HCT116 (cell line): ENCODE measurements at regions not wholly inside any gene's neighbourhood (a gene's known extent, or its start where the extent isn't known, plus 50 kb on each side); places are given as distances from the start of the nearest gene placed in this dataset.

Experiments used
- ELF1 ChIP-seq: IDR thresholded peaks from 2 replicates; pipeline ENCODE4 v1.6.1; 2012; ENCODE audit warnings: low read depth, borderline replicate concordance
- EZH2phosphoT487 ChIP-seq: fragments of 200-600 bp; IDR thresholded peaks from 2 replicates; pipeline ENCODE4 v1.6.1; 2018; ENCODE audit warnings: antibody characterized with exemption, borderline replicate concordance
- POLR2A ChIP-seq: IDR thresholded peaks from 2 replicates; pipeline ENCODE4 v1.7.0; 2011; ENCODE audit warnings: borderline replicate concordance; ENCODE audit not compliant: insufficient read depth, insufficient read length; ENCODE audit errors: extremely low read depth
- TF ChIP-seq, protein P1 (sequence below), 3 experiments: fragments of 200-600 bp in 1 of 3; sonication (generic) in 1 of 3; IDR thresholded peaks in 2 of 3; conservative IDR thresholded peaks in 1 of 3; 2 replicates each; pipeline ENCODE4 v1.5.1; 2012 to 2017; ENCODE audit warnings: low read depth in 2 of 3, low read length in 2 of 3, antibody characterized with exemption in 1 of 3, borderline replicate concordance in 1 of 3, control low read depth in 1 of 3, mild to moderate bottlenecking in 1 of 3, mixed read lengths in 1 of 3, mixed run types in 1 of 3, moderate library complexity in 1 of 3; ENCODE audit not compliant: insufficient read depth in 1 of 3

DNA sequence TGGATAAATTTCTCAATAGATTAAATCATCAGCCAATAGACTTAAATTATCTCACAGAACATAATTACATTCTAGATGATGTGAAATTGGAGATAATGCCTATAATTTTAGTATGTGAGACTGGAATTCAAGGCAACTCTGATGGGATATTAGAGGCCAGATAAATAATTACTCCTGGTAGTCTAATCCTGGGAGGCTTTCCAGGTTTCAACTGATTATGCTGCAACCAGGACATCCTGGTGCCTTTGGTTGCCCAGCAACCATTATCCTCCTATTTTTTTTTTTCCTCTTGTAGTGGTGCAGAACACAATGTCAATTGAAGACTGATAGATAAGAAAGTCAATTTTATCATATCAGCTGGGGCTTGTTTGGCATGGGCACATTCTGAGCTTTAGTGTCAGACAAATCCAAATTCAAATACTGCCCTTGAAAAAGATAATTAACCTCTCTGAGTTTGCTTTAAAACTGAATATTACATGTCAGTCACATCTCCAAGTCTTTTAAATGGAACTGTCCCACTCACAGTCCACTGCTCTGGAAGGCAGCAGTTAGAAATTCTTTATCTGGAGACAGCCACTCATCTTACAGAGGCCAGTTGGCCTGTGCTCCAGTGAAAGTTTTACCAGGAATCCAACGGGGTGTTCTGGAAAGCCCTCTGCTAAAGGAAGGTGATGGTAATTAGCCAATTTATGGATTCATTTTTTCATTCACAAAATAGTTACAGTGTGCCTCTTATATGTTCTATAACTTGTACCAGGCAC lies 95.3 kb upstream of the GUCY1A1 start:
- TF ChIP-seq POLR2A: no peak
- no peak for TF ChIP-seq EZH2phosphoT487
- TF ChIP-seq, protein P1, sequence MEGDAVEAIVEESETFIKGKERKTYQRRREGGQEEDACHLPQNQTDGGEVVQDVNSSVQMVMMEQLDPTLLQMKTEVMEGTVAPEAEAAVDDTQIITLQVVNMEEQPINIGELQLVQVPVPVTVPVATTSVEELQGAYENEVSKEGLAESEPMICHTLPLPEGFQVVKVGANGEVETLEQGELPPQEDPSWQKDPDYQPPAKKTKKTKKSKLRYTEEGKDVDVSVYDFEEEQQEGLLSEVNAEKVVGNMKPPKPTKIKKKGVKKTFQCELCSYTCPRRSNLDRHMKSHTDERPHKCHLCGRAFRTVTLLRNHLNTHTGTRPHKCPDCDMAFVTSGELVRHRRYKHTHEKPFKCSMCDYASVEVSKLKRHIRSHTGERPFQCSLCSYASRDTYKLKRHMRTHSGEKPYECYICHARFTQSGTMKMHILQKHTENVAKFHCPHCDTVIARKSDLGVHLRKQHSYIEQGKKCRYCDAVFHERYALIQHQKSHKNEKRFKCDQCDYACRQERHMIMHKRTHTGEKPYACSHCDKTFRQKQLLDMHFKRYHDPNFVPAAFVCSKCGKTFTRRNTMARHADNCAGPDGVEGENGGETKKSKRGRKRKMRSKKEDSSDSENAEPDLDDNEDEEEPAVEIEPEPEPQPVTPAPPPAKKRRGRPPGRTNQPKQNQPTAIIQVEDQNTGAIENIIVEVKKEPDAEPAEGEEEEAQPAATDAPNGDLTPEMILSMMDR (IDR thresholded peaks at IDR 0.05 in 2 of 3, conservative IDR thresholded peaks at IDR 0.05 in 1 of 3; ENCODE audit: borderline replicate concordance in 1 of 3, insufficient read depth in 1 of 3, low read depth in 2 of 3, low read length in 2 of 3): no peak
- no peak for TF ChIP-seq ELF1
